ENCODE measurements at regions not wholly inside any gene's neighbourhood (a gene's known extent, or its start where the extent isn't known, plus 50 kb on each side); places are given as distances from the start of the nearest gene placed in this dataset.
A peak's percentile ranks its signal among the peaks of the same experiment; 100 is the strongest.

DNA sequence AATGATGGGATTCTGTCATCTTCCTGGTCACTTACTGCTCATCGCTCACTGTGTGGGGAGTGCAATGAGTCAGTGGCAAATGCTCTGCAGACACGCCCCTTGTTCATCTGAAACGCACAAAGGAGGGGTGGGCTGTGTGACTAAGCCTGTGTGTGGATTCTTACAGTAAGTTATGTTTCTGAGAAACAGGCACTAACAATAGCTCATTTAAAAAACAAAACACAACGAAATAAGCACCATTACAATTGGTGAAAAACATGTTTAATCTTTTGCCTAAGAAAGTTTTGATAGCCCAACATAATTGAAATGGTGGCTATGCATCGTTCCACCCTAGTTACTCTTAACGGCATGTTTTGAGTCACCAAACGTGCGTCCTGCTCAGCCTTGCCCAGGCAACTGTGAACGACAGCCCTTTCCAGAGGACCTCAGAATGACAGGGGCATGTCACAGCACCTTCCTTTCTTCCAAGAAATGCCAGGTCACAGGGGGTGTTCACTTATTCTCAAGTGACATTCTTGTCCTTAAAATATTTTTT lies 118.4 kb upstream of the SGK1 start (continued):
- TF ChIP-seq, protein P1, sequence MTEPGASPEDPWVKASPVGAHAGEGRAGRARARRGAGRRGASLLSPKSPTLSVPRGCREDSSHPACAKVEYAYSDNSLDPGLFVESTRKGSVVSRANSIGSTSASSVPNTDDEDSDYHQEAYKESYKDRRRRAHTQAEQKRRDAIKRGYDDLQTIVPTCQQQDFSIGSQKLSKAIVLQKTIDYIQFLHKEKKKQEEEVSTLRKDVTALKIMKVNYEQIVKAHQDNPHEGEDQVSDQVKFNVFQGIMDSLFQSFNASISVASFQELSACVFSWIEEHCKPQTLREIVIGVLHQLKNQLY (CRISPR knock-in tag; conservative IDR thresholded peaks at IDR 0.05): no peak
- no peak for TF ChIP-seq EGR1 (conservative IDR thresholded peaks at IDR 0.05)
- TF ChIP-seq, protein P2, sequence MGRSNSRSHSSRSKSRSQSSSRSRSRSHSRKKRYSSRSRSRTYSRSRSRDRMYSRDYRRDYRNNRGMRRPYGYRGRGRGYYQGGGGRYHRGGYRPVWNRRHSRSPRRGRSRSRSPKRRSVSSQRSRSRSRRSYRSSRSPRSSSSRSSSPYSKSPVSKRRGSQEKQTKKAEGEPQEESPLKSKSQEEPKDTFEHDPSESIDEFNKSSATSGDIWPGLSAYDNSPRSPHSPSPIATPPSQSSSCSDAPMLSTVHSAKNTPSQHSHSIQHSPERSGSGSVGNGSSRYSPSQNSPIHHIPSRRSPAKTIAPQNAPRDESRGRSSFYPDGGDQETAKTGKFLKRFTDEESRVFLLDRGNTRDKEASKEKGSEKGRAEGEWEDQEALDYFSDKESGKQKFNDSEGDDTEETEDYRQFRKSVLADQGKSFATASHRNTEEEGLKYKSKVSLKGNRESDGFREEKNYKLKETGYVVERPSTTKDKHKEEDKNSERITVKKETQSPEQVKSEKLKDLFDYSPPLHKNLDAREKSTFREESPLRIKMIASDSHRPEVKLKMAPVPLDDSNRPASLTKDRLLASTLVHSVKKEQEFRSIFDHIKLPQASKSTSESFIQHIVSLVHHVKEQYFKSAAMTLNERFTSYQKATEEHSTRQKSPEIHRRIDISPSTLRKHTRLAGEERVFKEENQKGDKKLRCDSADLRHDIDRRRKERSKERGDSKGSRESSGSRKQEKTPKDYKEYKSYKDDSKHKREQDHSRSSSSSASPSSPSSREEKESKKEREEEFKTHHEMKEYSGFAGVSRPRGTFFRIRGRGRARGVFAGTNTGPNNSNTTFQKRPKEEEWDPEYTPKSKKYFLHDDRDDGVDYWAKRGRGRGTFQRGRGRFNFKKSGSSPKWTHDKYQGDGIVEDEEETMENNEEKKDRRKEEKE (IDR thresholded peaks at IDR 0.05; ENCODE audit: borderline replicate concordance in 1 of 2, control insufficient read depth in 1 of 2, low read depth in 2 of 2, low read length in 1 of 2): no peak
- TF ChIP-seq FOXA3 (CRISPR knock-in tag; conservative IDR thresholded peaks at IDR 0.05 in 1 of 2, IDR thresholded peaks at IDR 0.05 in 1 of 2): no peak
- TF ChIP-seq TCF3 (CRISPR knock-in tag; IDR thresholded peaks at IDR 0.05): no peak
- no peak for TF ChIP-seq SMARCC2 (IDR thresholded peaks at IDR 0.05; ENCODE audit: low read depth)
- no peak for TF ChIP-seq TFAM (CRISPR knock-in tag; conservative IDR thresholded peaks at IDR 0.05)
- no peak for TF ChIP-seq ASH1L (IDR thresholded peaks at IDR 0.05; ENCODE audit: borderline replicate concordance, low read depth, partially characterized antibody)
- TF ChIP-seq ZNF764 (CRISPR knock-in tag; IDR thresholded peaks at IDR 0.05; ENCODE audit: low read depth): no peak
- TF ChIP-seq RFX7 (CRISPR knock-in tag; IDR thresholded peaks at IDR 0.05): no peak
- TF ChIP-seq KLF13 (tag; IDR thresholded peaks at IDR 0.05; ENCODE audit: borderline replicate concordance, low read depth): no peak
- TF ChIP-seq U2AF1 (optimal IDR thresholded peaks at IDR 0.05; ENCODE audit: low read depth, low read length): no peak
- no peak for TF ChIP-seq ELF1 (tag; IDR thresholded peaks at IDR 0.05)
- TF ChIP-seq, protein P3, sequence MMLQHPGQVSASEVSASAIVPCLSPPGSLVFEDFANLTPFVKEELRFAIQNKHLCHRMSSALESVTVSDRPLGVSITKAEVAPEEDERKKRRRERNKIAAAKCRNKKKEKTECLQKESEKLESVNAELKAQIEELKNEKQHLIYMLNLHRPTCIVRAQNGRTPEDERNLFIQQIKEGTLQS (IDR thresholded peaks at IDR 0.05): peak; percentile 85
- TF ChIP-seq, protein P3 (CRISPR knock-in tag; conservative IDR thresholded peaks at IDR 0.05): no peak
- TF ChIP-seq DMBX1 (CRISPR knock-in tag; IDR thresholded peaks at IDR 0.05; ENCODE audit: borderline replicate concordance): no peak
- TF ChIP-seq ZNF79 (CRISPR knock-in tag; IDR thresholded peaks at IDR 0.05; ENCODE audit: low read depth): no peak
- TF ChIP-seq BACH1 (tag; IDR thresholded peaks at IDR 0.05): peak; percentile 34; the same call in 1 of the 2 replicates
- TF ChIP-seq ZC3H11A (IDR thresholded peaks at IDR 0.05; ENCODE audit: low read depth, low read length): no peak
- no peak for TF ChIP-seq MBD2 (IDR thresholded peaks at IDR 0.05; ENCODE audit: borderline replicate concordance, low read depth)
- no peak for TF ChIP-seq TSC22D4 (tag; IDR thresholded peaks at IDR 0.05)
- TF ChIP-seq CBX3 (IDR thresholded peaks at IDR 0.05; ENCODE audit: borderline replicate concordance in 1 of 2, low read length in 2 of 2): peak in 1 of 2 experiments; percentile 51; a peak in 1 of 3 replicates
- peak; percentile 65; the same call in 1 of the 2 replicates for TF ChIP-seq CTBP1 (IDR thresholded peaks at IDR 0.05; ENCODE audit: borderline replicate concordance)
- TF ChIP-seq NFATC3 (IDR thresholded peaks at IDR 0.05): no peak
